ENCODE measurements at regions not wholly inside any gene's neighbourhood (a gene's known extent, or its start where the extent isn't known, plus 50 kb on each side); places are given as distances from the start of the nearest gene placed in this dataset.

GRCh38 chr2:238985931-238986446 is 138.1 kb downstream of the TWIST2 start:
- DNase-seq, result no peak

DNA sequence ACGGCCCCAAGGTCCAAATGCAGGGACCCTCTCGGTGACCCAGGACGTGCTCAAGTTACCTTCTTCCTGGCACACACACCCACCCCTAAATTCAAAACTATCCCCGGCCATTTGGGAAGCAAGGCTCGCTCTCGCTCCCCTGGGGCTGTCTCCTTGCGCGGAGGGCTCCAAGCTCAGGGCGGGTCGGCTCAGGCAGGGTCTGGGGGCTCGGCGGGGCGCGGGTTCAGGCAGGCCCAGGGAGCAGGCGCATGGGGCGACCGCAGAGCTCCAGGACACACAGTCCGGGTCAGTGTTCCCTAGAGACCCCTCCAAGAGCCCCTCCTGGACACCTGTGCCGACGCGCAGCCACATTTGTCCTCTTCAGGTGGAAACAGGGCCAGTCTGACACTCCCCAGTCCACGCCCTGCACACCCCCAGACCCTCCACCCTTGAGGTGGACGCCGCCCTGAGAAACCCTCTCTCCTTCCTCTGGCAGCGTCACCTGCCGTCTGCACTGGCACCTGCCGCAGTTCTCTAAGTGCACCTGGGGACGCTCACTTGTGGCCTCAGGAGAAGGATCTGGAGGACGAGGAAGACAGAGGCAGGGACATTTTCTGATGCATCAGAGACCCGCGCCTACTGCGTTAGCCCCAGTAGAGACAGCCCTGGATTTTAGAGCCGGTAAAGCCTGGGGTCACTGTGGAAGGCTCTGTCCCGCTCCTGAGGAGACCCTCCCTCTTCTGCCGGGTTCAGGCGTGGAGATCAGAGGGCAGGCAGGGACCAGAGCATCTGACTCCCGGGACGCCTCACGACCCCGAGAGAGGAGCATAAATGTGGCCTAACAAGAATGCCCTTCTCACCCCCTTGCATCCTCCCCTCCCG is 138.8 kb downstream of the TWIST2 start:
- no peak for DNase-seq

DNA sequence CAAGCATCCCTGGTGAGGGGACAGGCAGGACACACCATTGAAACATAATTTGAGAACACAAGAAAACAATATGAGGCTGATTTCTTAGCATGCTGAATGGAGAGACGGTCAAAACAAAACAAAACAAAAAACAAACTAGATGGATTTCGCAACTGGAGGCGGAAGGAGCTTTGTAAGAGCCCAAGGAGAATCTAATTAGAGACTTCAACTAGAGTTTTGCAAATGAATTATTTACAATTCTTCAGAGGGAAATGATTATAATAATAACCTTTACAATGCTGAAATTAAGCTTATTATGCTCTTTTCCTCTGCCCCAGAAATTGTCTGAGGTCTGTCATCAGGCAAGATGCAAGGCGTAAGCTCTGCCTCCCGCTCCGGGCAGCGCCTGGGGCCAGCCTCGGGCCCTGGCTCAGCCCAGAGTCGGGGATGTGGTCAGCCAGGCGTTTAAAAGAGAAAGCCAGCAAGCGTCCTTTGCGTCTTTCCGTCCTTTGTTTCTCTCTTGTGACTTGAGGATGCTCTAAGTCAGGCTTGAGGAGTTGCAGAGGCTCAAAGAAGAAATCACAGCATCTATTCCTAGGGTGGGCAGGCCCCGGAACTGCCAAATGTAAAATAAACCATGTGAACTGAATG is 139.6 kb downstream of the TWIST2 start:
- DNase-seq, result no peak

GRCh38 chr2:238988105-238988504 is 140.2 kb downstream of the TWIST2 start:
- DNase-seq, result no peak

- DNase-seq, result no peak
These were observed 140.9 kb downstream of the TWIST2 start for GRCh38 chr2:238988752-238989151.

DNA sequence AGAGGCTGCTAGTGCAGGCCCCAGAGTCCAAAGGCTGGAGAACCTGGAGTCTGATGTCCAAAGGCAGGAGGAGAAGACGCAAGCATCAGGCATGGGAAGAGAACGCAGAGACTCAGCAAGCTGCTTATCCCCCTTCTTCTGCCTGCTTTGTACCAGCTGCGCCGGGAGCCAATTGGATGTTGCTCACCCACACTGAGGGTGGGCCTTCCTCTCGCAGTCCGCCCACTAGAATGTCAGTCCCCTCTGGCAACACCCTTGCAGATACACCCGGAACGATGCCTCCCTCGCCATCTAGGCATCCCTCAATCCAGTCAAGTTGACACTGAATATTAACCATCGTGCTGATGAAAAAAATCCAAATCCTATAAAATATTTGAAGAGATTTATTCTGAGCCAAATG is 141.6 kb downstream of the TWIST2 start:
- DNase-seq, result no peak

GRCh38 chr2:238994432-238994831 is 146.5 kb downstream of the TWIST2 start:
- DNase-seq, result no peak

- DNase-seq, result no peak
These were observed 147.0 kb downstream of the TWIST2 start for GRCh38 chr2:238994876-238995275.

GRCh38 chr2:238995634-238996033 is 147.7 kb downstream of the TWIST2 start:
- no peak for DNase-seq

- DNase-seq, result no peak
These were observed 148.6 kb downstream of the TWIST2 start for GRCh38 chr2:238996331-238997136.

DNA sequence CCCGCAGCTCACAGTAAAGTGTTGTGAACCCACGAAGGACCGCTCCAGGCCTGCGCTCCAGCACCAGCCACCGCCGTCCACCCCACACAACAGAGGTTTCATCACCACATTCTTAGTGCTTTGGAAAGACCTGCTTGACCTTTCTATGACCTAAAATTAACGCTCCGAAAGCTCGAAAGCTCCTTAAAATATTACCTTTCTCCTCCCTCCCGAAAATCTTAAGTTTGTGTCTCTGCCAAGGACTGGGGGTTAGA is 149.2 kb downstream of the TWIST2 start:
- DNase-seq, result no peak

DNA sequence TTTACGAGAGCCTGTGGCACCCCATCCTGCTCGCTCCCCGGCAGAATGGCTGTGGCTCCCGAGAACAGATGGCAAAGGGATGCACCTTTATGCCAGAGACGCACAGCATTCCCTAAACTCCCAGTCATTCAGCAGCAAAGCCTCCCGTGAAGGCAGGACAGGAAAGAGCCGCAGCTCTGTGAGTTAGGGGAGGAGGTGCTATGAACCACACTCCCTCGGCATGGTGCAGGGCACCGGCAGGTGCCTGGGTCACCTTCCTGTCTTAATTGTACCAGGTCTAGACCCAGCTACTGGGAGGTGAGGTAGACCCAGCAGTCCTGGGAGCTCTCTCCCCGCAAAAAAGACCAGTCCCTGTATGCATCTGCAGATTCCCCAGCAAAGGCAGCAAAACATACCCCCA is 149.8 kb downstream of the TWIST2 start:
- DNase-seq, result no peak
